Kidney (tissue), 13 donors: ENCODE measurements at regions not wholly inside any gene's neighbourhood (a gene's known extent, or its start where the extent isn't known, plus 50 kb on each side); places are given as distances from the start of the nearest gene placed in this dataset.

Experiments used
- DNase-seq, 5 donors: peaks; one replicate each; pipeline ENCODE4 v3.0.0-alpha.2; 2013 to 2020
- FAIRE-seq: peaks from 2 replicates; lab custom pipeline; 2012; peaks lifted over from hg19 to GRCh38; lab: Jason Lieb, UNC
- H3K27ac ChIP-seq, 2 donors: one replicate each; pipeline ENCODE4 v1.7.0; 2013; ENCODE audit warnings: low read depth in 2 of 2, low read length in 2 of 2, inconsistent platforms in 1 of 2
- H3K27me3 ChIP-seq: one replicate; pipeline ENCODE4 v1.7.1; 2013; ENCODE audit warnings: low read length, inconsistent platforms; ENCODE audit not compliant: control insufficient read depth, insufficient read depth
- H3K36me3 ChIP-seq, 3 donors: one replicate each; pipeline versions ENCODE4 v1.7.0 to v1.7.1; 2013; ENCODE audit warnings: low read length in 3 of 3, control low read depth in 1 of 3, inconsistent platforms in 1 of 3; ENCODE audit not compliant: insufficient read depth in 3 of 3, control insufficient read depth in 2 of 3
- H3K4me1 ChIP-seq, 3 donors: one replicate each; pipeline versions ENCODE4 v1.7.0 to v1.7.1; 2013; ENCODE audit warnings: low read length in 3 of 3, inconsistent platforms in 1 of 3, low read depth in 1 of 3; ENCODE audit not compliant: control insufficient read depth in 2 of 3, insufficient read depth in 2 of 3
- H3K4me3 ChIP-seq, 3 donors: one replicate each; pipeline versions ENCODE4 v1.7.0 to v1.8.1; 2013; ENCODE audit warnings: low read length in 3 of 3, control low read depth in 1 of 3, inconsistent platforms in 1 of 3
- H3K9ac ChIP-seq, 3 donors: one replicate each; pipeline versions ENCODE4 v1.7.0 to v1.7.1; 2013; ENCODE audit warnings: low read length in 3 of 3, control low read depth in 1 of 3, inconsistent platforms in 1 of 3
- H3K9me3 ChIP-seq, 3 donors: one replicate each; pipeline versions ENCODE4 v1.7.0 to v1.7.1; 2013; ENCODE audit warnings: low read length in 3 of 3, control low read depth in 1 of 3, inconsistent platforms in 1 of 3; ENCODE audit not compliant: control insufficient read depth in 2 of 3, insufficient read depth in 1 of 3
- CTCF ChIP-seq: IDR thresholded peaks from 3 replicates; pipeline ENCODE4 v1.5.1; 2012; ENCODE audit warnings: mild to moderate bottlenecking, moderate library complexity, borderline replicate concordance; ENCODE audit not compliant: insufficient read depth; ENCODE audit errors: extremely low read depth
- intact Hi-C: fragments of 100-400 bp; cut with DNase I; formaldehyde crosslinking; loops from one replicate; pipeline ENCODE4 v1.11.1; 2022
- donor health status: control.
- donor health status: control.
- donor health status: control.
- donor health status: control.
- donor health status: control.
- donor health status: DM: yes; HTN: yes; CAD: no.
- donor health status: Normal renal cell carcinoma (clear cell type).

- no peaks in the 10 kb centered on the region for H3K27me3 ChIP-seq
- FAIRE-seq = no peak
- no peak for DNase-seq
Observed at GRCh38 chr6:16922282-16922681, 161.0 kb upstream of the ATXN1 start.

GRCh38 chr6:16921399-16922110 lies 160.3 kb upstream of the ATXN1 start:
- no peak for FAIRE-seq
- H3K36me3 ChIP-seq = no peaks in the 10 kb centered on the region
- no peaks in the 10 kb centered on the region for H3K9me3 ChIP-seq
- H3K4me1 ChIP-seq = no peaks in the 10 kb centered on the region
- no peaks in the 10 kb centered on the region for H3K27me3 ChIP-seq
- H3K4me3 ChIP-seq = no peak overlapping the region
- TF ChIP-seq CTCF = no peak
- no peak overlapping the region for H3K27ac ChIP-seq
- no peak overlapping the region for H3K9ac ChIP-seq
- no peak for DNase-seq
- intact Hi-C loops = no loop called here

More at GRCh38 chr6:16922282-16922681, 161.0 kb upstream of the ATXN1 start:
- no peak for TF ChIP-seq CTCF
- H3K9me3 ChIP-seq = no peaks in the 10 kb centered on the region
- H3K27ac ChIP-seq = no peak overlapping the region
- no peaks in the 10 kb centered on the region for H3K4me1 ChIP-seq
- H3K36me3 ChIP-seq = no peaks in the 10 kb centered on the region
- H3K9ac ChIP-seq = no peak overlapping the region
- H3K4me3 ChIP-seq = no peak overlapping the region
- intact Hi-C loops = no loop called here

- Histone ChIP-seq H3K36me3 (no peaks in the 10 kb centered on the region), H3K9ac (no peak overlapping the region), H3K4me3 (no peak overlapping the region), H3K4me1 (no peaks in the 10 kb centered on the region), H3K9me3 (peaks cover 0 to 6% (median 0%) of the 10 kb centered on the region in 3 donors), H3K27ac (no peak overlapping the region), H3K27me3 (no peaks in the 10 kb centered on the region)
- no peak for FAIRE-seq
- no peak for TF ChIP-seq CTCF
- DNase-seq = no peak
- intact Hi-C loops = no loop called here
Observed at GRCh38 chr6:16918586-16918985, 157.3 kb upstream of the ATXN1 start.
